CD4-positive, alpha-beta T cell treated with Interleukin-4 for 4 hours (primary cell): ENCODE measurements at regions not wholly inside any gene's neighbourhood (a gene's known extent, or its start where the extent isn't known, plus 50 kb on each side); places are given as distances from the start of the nearest gene placed in this dataset.

ENCODE experiments used
- DNase-seq: peaks from one replicate; pipeline ENCODE4 v3.0.0-alpha.2; 2020

DNA sequence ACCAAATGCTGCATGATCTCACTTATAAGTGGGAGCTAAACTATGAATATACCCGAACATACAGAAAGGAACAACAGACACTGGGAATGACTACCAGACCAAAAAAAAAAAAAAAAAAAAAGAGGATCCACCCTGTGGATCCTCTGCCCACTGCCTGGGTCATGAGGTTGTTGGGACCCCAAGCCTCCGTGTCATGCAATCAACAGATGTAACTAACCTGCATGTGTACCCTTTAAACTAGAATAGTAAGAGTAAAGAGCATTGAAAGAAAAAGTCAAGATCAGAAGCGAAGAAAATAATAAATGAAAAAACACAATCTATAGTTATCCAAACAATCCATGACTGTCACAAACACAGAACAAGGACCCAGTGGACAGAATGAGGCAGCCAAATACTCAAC, 109.5 kb upstream of the TOP3B start:
- no peak for DNase-seq

DNA sequence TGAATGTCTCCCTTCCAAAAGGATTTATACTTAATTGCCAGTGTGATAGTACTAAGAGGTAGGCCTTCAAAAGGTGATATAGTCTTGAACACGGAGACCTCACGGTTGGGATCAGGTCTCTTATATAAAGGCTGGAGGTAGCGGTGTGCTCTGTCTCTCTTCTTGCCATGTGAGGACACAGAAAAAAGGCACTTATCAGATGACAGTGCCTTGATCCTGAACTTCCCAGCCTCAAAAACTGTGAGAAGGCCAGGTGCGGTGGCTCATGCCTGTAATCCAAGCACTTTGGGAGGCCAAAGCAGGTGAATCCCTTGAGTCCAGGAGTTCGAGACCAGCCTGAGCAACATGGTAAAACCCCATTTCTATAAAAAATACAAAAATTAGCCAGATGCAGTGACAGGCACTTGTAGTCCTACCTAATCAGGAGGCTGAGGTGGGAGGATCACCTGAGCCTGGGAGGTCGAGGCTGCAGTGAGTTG, 108.9 kb upstream of the TOP3B start:
- no peak for DNase-seq

- DNase-seq = no peak
These were observed 108.2 kb upstream of the TOP3B start for GRCh38 chr22:22090650-22091399.

GRCh38 chr22:22089459-22090308, 107.1 kb upstream of the TOP3B start:
- DNase-seq = no peak

- no peak for DNase-seq
These were observed 106.3 kb upstream of the TOP3B start for GRCh38 chr22:22088658-22089458.

- no peak for DNase-seq
These were observed 105.5 kb upstream of the TOP3B start for GRCh38 chr22:22087854-22088657.

GRCh38 chr22:22086501-22087158, 104.0 kb upstream of the TOP3B start:
- DNase-seq = no peak

DNA sequence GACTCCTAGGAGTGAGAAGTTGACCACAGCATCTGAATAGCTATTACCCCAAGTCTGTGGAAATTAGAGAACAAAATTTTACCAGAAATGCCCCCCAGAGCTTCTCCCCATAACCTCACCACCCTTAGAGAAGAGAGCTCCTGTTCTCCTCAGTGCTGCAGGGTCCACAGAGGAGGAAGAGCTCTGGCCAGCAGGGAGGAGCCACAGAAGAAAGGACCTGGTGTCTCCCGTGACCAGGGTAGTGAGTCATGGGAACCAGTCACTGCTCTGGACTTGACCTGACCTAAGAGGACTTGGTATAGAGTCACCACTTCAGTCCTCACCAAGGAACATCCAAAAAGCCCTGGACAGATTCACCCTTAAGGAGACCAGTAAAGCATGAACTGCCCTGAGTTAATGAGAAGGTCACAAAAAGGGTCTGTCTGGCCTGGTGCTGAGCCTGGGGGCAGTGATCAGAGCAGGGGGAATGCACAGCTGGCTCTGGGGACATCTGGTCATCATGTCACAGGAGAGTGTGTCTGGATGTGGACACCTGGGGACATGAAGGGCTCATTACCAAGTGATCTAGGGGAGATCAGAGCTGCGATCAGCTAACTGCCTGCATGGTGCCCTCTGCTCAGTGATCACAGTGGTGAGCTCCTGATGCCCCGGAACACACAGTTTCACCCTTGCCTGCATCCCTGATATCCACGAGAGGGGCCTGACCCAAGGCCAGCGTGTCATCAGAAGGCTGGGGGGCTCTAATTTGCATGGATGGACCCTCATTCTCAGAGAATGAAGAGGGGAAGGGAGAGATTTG, 103.3 kb upstream of the TOP3B start:
- no peak for DNase-seq

- no peak for DNase-seq
These were observed 101.6 kb upstream of the TOP3B start for GRCh38 chr22:22084089-22084711.

GRCh38 chr22:22082960-22083359, 100.4 kb upstream of the TOP3B start:
- no peak for DNase-seq

DNA sequence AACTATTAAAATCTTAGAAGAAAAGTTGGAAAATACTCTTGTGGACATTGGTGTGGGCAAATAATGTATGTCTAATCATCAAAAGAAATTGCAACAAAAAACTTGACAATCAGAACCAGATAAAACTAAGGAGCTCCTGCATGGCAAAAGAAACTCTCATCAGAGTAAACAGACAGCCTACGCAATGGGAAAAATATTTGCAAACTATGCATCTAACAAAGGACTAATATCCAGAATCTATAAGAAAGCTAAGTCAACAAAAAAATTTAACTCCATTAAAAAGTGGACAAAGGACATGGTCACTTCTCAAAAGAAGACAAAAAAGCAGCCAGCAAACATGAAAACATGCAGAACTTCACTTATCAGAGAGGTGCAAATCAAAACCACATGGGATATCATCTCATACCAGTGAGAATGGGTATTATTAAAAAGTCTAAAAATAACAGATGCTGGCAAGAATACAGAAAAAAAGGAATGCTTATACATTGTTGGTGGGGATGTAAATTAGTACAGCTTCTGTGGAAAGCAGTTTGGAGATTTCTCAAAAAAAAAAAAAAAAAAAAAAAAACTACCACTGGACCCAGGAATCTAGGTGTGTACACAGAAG, 99.7 kb upstream of the TOP3B start:
- no peak for DNase-seq

DNA sequence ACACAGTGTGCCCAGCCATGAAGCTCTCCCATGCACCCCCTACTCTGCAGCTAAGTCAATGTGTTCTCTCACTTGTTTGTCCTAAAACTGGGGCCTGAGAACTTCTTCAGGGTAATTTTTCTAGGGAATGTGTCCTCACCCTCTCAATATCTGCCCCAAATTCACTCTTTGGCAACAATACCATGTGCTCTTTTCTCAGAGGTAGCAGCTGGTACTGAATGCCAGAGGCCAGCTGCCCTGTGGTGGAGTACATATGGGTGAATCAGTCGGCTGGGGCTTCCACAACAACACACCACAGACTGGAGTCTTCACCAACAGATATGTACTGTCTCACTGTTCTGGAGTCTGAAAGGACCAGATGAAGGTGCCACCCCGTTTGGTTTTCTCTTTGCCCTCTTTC, 97.7 kb upstream of the TOP3B start:
- no peak for DNase-seq

DNA sequence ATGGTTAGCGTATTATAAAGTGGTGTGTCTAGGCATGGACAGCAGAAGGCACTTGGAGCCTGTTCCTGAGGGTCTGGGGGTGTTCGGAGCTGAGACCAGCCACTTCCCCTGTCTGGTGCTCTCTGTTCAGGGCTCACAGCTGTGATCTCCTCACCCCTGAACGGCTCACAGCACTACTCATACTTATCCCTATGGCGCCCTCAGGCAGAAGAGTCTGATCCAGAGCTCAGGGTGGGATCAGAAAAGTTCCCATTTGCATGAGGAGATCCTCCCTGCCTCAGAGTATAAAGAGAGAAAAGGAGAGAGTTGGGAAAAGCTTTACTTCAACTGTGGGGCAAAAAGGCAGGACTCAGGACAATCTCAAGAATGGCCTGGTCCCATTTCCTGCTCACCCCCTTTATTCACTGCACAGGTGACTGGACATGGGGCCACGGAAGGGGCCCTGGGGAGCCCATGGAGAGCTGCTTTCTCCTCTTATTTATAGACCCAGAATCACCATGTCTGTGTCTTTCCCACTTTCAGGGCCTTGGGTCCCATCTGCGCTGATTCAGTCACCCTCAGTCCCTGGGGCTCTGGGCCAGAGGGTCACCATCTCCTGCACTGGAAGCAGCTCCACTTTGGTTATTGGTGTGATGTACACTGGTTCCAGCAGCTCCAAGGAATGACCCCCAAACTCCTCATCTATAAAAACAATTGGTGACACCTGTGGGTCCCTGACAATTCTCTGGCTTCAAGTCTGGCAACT, 97.0 kb upstream of the TOP3B start:
- DNase-seq = no peak

DNA sequence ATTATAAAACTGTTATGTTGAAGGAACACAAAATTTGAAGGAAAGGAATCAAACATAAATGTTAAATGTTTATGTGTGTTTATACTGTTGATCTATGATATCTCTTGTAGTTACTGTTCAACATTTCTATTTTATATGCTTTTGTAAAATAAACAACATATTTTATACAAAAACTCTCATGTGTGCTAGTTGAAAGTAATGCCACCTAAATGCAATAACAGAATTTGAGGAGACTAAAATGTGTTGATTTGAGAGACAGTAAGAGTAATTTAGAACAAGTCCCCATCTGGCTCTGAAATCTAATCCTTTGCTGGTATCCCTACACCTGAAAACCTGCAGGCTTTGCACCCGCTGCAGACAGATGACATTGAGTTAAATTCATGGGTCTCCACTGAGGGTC, 95.7 kb upstream of the TOP3B start:
- DNase-seq = no peak

DNA sequence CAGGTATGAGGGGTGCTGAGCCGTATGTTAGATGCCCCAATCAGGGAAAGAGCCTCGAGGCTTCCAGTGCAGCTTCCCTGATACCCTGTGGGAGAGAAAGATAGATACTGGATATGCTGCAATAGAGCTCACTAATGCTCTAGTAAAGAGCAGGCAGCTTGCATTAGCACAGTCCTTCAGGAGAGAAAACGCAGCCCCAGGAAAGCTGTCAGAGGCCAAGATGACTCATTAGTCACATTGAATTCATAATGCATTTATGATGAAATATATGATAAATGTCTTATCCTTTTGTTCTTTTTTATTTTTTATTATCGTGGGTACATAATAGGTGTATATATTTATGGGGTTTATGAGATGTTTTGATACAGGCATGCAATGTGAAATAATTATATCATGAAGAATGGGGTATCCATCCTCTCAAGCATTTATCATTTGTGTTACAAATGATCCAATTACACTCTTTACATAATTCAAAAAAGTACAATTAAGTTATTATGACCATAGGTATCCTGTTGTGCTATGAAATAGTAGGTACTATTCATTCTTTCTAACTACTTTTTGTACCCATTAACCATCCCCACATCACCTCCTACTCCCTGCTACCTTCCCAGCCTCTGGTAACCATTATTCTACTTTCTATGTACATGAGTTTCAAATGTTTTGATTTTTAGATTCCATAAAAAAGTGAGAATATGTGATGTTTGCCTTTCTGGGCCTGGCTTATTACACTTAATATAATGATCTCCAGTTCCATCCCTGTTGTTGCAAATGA, 94.5 kb upstream of the TOP3B start:
- DNase-seq = no peak

DNA sequence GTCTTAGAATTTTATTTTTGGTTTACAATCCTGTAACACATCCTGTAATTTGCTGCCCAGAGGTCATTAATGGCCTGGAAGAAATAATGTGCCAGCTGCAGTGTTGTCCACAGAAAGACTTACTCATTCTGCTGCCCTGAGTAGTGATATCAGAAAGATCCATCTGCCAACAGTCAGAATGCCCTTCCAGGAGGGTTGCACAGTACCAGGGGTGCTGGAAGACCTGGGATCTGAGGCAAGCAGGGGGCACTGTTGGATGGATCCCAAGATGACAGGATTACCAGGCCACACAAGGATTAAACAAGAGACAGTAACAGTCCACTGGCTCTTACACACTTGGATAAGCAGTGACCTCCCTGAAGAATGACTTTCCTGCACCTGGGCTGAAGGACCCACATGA, 93.8 kb upstream of the TOP3B start:
- DNase-seq = no peak

GRCh38 chr22:22075382-22076163, 93.0 kb upstream of the TOP3B start:
- DNase-seq = no peak
